MM.1S (cell line): ENCODE measurements at regions not wholly inside any gene's neighbourhood (a gene's known extent, or its start where the extent isn't known, plus 50 kb on each side); places are given as distances from the start of the nearest gene placed in this dataset.

Experiments
- DNase-seq: peaks from one replicate; pipeline ENCODE4 v3.0.0-alpha.2; 2015
- H2AFZ ChIP-seq: fragments of 300-600 bp; sonication (generic); 2 replicates; pipeline ENCODE4 v1.6.0; 2016; ENCODE audit warnings: antibody characterized with exemption, low read length
- H3F3A ChIP-seq: fragments of 300-600 bp; sonication (generic); 2 replicates; pipeline ENCODE4 v1.6.1; 2016; ENCODE audit warnings: mild to moderate bottlenecking, antibody characterized with exemption, low read length, moderate library complexity, mixed read lengths; ENCODE audit not compliant: insufficient read depth
- H3K27ac ChIP-seq: fragments of 300-600 bp; sonication (generic); 2 replicates; pipeline ENCODE4 v1.5.1; 2016; ENCODE audit warnings: mild to moderate bottlenecking, low read length
- H3K27me3 ChIP-seq: fragments of 300-600 bp; sonication (generic); replicated peaks from 2 replicates; pipeline ENCODE4 v1.6.0; 2016; ENCODE audit warnings: low read length; ENCODE audit not compliant: insufficient read depth
- H3K36me3 ChIP-seq: fragments of 300-600 bp; sonication (generic); replicated peaks from 2 replicates; pipeline ENCODE4 v1.6.1; 2016; ENCODE audit warnings: mild to moderate bottlenecking, low read length, mixed read lengths; ENCODE audit not compliant: insufficient read depth
- H3K4me1 ChIP-seq: fragments of 300-600 bp; sonication (generic); 2 replicates; pipeline ENCODE4 v1.6.1; 2016; ENCODE audit warnings: low read length, mixed read lengths
- H3K4me2 ChIP-seq: fragments of 300-600 bp; sonication (generic); 2 replicates; pipeline ENCODE4 v1.6.0; 2016; ENCODE audit warnings: low read depth, low read length
- H3K4me3 ChIP-seq: fragments of 300-600 bp; sonication (generic); 2 replicates; pipeline ENCODE4 v1.5.1; 2016; ENCODE audit warnings: low read length, mixed read lengths
- H3K79me2 ChIP-seq: fragments of 300-600 bp; sonication (generic); 2 replicates; pipeline ENCODE4 v1.6.1; 2016; ENCODE audit warnings: mixed run types, low read length, mixed read lengths
- H3K9ac ChIP-seq: fragments of 300-600 bp; sonication (generic); 2 replicates; pipeline ENCODE4 v1.6.1; 2016; ENCODE audit warnings: low read length, mixed read lengths
- H3K9me2 ChIP-seq: fragments of 300-600 bp; sonication (generic); replicated peaks from 2 replicates; pipeline ENCODE4 v1.6.1; 2016; ENCODE audit warnings: mild to moderate bottlenecking, low read length, mixed read lengths; ENCODE audit not compliant: insufficient read depth
- H3K9me3 ChIP-seq: fragments of 300-600 bp; sonication (generic); replicated peaks from 2 replicates; pipeline ENCODE4 v1.6.1; 2016; ENCODE audit warnings: mild to moderate bottlenecking, low read length, mixed read lengths; ENCODE audit not compliant: insufficient read depth
- H4K20me1 ChIP-seq: fragments of 300-600 bp; sonication (generic); 2 replicates; pipeline ENCODE4 v1.6.1; 2016; ENCODE audit warnings: mild to moderate bottlenecking, low read length, moderate library complexity, mixed read lengths; ENCODE audit not compliant: insufficient read depth
- EZH2 ChIP-seq: fragments of 300-600 bp; sonication (generic); optimal IDR thresholded peaks from 2 replicates; pipeline ENCODE3; 2017; ENCODE audit warnings: low read depth, mild to moderate bottlenecking, antibody characterized with exemption, low read length, mixed read lengths
- EZH2phosphoT487 ChIP-seq: fragments of 300-600 bp; sonication (generic); IDR thresholded peaks from 2 replicates; pipeline ENCODE4 v1.6.1; 2018; ENCODE audit warnings: antibody characterized with exemption, low read length
- TF ChIP-seq, protein P1 (sequence below): fragments of 300-600 bp; sonication (generic); IDR thresholded peaks from 2 replicates; pipeline ENCODE4 v1.5.1; 2016; ENCODE audit warnings: antibody characterized with exemption, low read length, mixed read lengths

GRCh38 chr18:38706373-38706772 is 1140.8 kb upstream of the CELF4 start:
- H3K4me2 ChIP-seq, result no peak overlapping the region
- no peaks in the 10 kb centered on the region for H3K4me1 ChIP-seq
- H3K27me3 ChIP-seq, result no peaks in the 10 kb centered on the region
- H3K27ac ChIP-seq, result no peak overlapping the region
- H3K9me3 ChIP-seq, result no peaks in the 10 kb centered on the region
- no peaks in the 10 kb centered on the region for H4K20me1 ChIP-seq
- no peaks in the 10 kb centered on the region for H3K79me2 ChIP-seq
- no peaks in the 10 kb centered on the region for H3K9me2 ChIP-seq
- no peak for DNase-seq
- H2AFZ ChIP-seq, result no peak overlapping the region
- no peaks in the 10 kb centered on the region for H3K36me3 ChIP-seq
- no peak overlapping the region for H3K9ac ChIP-seq
- no peak for TF ChIP-seq EZH2
- TF ChIP-seq EZH2phosphoT487, result no peak
- TF ChIP-seq, protein P1, sequence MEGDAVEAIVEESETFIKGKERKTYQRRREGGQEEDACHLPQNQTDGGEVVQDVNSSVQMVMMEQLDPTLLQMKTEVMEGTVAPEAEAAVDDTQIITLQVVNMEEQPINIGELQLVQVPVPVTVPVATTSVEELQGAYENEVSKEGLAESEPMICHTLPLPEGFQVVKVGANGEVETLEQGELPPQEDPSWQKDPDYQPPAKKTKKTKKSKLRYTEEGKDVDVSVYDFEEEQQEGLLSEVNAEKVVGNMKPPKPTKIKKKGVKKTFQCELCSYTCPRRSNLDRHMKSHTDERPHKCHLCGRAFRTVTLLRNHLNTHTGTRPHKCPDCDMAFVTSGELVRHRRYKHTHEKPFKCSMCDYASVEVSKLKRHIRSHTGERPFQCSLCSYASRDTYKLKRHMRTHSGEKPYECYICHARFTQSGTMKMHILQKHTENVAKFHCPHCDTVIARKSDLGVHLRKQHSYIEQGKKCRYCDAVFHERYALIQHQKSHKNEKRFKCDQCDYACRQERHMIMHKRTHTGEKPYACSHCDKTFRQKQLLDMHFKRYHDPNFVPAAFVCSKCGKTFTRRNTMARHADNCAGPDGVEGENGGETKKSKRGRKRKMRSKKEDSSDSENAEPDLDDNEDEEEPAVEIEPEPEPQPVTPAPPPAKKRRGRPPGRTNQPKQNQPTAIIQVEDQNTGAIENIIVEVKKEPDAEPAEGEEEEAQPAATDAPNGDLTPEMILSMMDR, result no peak
- no peak overlapping the region for H3K4me3 ChIP-seq
- no peaks in the 10 kb centered on the region for H3F3A ChIP-seq

- H3K9ac ChIP-seq, result no peak overlapping the region
- DNase-seq, result no peak
- H2AFZ ChIP-seq, result no peak overlapping the region
- no peaks in the 10 kb centered on the region for H3K4me1 ChIP-seq
- H3K79me2 ChIP-seq, result no peaks in the 10 kb centered on the region
- H3K36me3 ChIP-seq, result no peaks in the 10 kb centered on the region
- H3K27me3 ChIP-seq, result no peaks in the 10 kb centered on the region
- H3K9me3 ChIP-seq, result no peaks in the 10 kb centered on the region
- H4K20me1 ChIP-seq, result no peaks in the 10 kb centered on the region
- TF ChIP-seq, protein P1, result no peak
- no peak for TF ChIP-seq EZH2
- TF ChIP-seq EZH2phosphoT487, result no peak
- no peaks in the 10 kb centered on the region for H3F3A ChIP-seq
- no peaks in the 10 kb centered on the region for H3K9me2 ChIP-seq
- no peak overlapping the region for H3K27ac ChIP-seq
- no peak overlapping the region for H3K4me2 ChIP-seq
- H3K4me3 ChIP-seq, result no peak overlapping the region
Observed at GRCh38 chr18:38698088-38698487, 1132.5 kb upstream of the CELF4 start.

GRCh38 chr18:38695559-38696280 is 1130.1 kb upstream of the CELF4 start:
- Histone ChIP-seq H3K27ac (no peak overlapping the region), H3F3A (no peaks in the 10 kb centered on the region), H4K20me1 (no peaks in the 10 kb centered on the region), H3K79me2 (no peaks in the 10 kb centered on the region), H2AFZ (no peak overlapping the region), H3K36me3 (no peaks in the 10 kb centered on the region), H3K27me3 (no peaks in the 10 kb centered on the region), H3K9me3 (no peaks in the 10 kb centered on the region), H3K4me3 (no peak overlapping the region), H3K4me2 (no peak overlapping the region), H3K9me2 (no peaks in the 10 kb centered on the region), H3K9ac (no peak overlapping the region), H3K4me1 (no peaks in the 10 kb centered on the region)
- no peak for DNase-seq
- TF ChIP-seq, protein P1, result no peak
- TF ChIP-seq EZH2phosphoT487 (no peak), EZH2 (no peak)
